ENCODE measurements at regions not wholly inside any gene's neighbourhood (a gene's known extent, or its start where the extent isn't known, plus 50 kb on each side); places are given as distances from the start of the nearest gene placed in this dataset.

DNA sequence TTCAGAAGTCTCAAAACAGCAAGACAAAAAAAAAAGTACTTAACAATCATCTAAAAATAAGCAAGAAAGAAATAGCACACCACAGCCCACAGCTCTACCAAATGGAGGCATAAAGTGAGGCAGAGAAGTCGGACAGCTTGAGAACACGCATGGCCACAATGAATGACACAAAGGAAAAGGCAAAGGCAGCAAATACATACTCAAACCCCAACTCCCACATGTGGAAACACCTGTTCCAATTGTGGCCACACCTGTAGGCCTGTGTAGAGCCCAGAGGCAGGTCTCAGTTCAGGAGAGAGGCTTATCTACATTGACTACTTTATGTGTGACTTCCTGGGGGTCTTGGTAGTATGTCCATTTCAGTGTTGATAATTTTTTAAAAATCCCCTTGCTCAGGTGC lies 543.5 kb downstream of the LMO4 start:
- TF ChIP-seq, protein P1, sequence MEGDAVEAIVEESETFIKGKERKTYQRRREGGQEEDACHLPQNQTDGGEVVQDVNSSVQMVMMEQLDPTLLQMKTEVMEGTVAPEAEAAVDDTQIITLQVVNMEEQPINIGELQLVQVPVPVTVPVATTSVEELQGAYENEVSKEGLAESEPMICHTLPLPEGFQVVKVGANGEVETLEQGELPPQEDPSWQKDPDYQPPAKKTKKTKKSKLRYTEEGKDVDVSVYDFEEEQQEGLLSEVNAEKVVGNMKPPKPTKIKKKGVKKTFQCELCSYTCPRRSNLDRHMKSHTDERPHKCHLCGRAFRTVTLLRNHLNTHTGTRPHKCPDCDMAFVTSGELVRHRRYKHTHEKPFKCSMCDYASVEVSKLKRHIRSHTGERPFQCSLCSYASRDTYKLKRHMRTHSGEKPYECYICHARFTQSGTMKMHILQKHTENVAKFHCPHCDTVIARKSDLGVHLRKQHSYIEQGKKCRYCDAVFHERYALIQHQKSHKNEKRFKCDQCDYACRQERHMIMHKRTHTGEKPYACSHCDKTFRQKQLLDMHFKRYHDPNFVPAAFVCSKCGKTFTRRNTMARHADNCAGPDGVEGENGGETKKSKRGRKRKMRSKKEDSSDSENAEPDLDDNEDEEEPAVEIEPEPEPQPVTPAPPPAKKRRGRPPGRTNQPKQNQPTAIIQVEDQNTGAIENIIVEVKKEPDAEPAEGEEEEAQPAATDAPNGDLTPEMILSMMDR (IDR thresholded peaks at IDR 0.05) = no peak
- TF ChIP-seq POLR2A (IDR thresholded peaks at IDR 0.05) = no peak
- TF ChIP-seq EP300 (IDR thresholded peaks at IDR 0.05) = no peak
